GM18511 (cell line): ENCODE measurements at regions not wholly inside any gene's neighbourhood (a gene's known extent, or its start where the extent isn't known, plus 50 kb on each side); places are given as distances from the start of the nearest gene placed in this dataset.
"Not testable (repeated sequence)": the region's sequence is repeated elsewhere in the genome, so short reads cannot be mapped to it uniquely, and the experiment has no call there.

Experiments
- ATAC-seq: cut with Tn5 transposase; IDR thresholded peaks from one replicate; pipeline ENCODE4 v1.9.1; 2021; ENCODE audit warnings: mild to moderate bottlenecking, moderate library complexity; ENCODE audit not compliant: unreplicated experiment

- no peak for ATAC-seq
Measured at GRCh38 chr9:21688108-21689102, 114.0 kb upstream of the MTAP start.

GRCh38 chr9:21689854-21690253 is 112.6 kb upstream of the MTAP start:
- no peak for ATAC-seq

DNA sequence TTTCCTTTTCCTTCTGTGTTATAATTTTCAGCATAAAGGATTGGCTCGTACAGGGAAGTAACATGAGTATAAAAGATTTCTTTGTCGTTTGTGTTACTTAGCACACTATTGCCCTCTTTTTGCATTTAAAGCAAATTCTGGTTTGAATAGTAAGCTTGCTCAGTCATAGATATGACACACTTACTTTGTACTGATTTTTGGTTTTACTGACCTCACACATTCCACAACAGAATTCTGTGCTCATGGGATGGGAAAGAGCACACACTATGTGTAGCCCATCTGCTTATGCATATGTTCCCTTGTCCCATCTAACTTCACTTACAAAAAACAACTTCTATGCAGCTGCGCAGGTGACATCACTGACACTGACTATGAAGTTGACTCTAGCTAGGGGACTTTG is 111.9 kb upstream of the MTAP start:
- ATAC-seq: no peak

DNA sequence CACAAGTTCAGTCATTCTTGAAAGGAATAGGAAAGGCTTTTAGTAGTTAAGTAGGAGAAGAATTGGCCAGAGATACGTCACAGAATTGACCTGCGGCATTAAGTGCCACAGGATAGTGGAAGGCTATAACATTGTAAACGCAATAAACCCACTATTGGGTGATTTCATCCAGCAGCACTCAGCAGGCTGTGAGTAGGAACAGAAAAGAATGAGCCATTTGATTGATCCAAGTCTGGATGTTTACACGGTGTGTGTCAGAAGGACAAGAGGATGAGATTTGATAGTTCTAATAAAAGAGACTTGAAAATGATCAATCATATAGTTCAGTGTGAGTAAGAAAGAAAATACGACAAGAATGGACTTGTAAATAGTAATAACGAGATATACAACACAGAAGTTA is 110.0 kb upstream of the MTAP start:
- ATAC-seq: no peak

- ATAC-seq: no peak
Measured at GRCh38 chr9:21694424-21694823, 108.0 kb upstream of the MTAP start.

GRCh38 chr9:21695443-21695842 is 107.0 kb upstream of the MTAP start:
- no peak for ATAC-seq

DNA sequence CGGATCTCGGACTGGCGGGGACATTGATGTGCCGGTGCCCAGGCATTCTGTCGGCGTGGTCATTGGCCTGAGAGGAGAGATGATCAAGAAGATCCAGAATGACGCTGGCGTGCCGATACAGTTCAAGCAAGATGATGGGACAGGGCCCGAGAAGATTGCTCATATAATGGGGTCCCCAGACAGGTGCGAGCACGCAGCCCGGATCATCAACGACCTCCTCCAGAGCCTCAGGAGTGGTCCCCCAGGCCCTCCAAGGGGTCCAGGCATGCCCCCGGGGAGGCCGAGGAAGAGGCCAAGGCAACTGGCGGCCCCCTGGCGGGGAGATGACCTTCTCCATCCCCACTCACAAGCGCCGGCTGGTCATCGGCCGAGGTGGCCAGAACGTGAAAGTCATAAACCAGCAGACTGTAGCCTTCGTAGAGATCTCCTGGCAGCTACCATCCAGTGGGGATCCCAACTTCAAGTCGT is 106.5 kb upstream of the MTAP start:
- ATAC-seq: no peak

GRCh38 chr9:21696411-21696871 is 106.0 kb upstream of the MTAP start:
- no peak for ATAC-seq

GRCh38 chr9:21708260-21708711 is 94.2 kb upstream of the MTAP start:
- no peak for ATAC-seq

DNA sequence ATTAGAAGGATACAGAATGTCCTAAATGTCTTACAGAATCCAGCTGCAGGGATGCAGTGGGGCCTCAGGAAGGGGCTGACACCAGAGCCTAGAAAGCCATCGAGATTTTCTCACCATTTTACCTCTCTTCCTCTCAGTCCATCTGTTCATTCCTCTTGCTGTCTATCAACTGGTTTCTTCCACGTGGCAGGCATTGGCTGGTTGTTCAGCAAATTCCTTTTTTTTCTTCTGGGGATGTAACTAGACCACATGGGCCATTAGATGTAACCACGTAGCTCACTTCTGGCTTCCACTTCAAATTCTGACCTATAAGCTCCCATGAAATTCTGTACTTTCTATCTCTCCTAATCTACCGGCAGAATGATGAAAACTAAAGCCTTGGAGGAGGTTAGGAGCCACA is 93.6 kb upstream of the MTAP start:
- ATAC-seq: no peak

GRCh38 chr9:21709464-21710058 is 92.9 kb upstream of the MTAP start:
- ATAC-seq: peak; percentile 86

DNA sequence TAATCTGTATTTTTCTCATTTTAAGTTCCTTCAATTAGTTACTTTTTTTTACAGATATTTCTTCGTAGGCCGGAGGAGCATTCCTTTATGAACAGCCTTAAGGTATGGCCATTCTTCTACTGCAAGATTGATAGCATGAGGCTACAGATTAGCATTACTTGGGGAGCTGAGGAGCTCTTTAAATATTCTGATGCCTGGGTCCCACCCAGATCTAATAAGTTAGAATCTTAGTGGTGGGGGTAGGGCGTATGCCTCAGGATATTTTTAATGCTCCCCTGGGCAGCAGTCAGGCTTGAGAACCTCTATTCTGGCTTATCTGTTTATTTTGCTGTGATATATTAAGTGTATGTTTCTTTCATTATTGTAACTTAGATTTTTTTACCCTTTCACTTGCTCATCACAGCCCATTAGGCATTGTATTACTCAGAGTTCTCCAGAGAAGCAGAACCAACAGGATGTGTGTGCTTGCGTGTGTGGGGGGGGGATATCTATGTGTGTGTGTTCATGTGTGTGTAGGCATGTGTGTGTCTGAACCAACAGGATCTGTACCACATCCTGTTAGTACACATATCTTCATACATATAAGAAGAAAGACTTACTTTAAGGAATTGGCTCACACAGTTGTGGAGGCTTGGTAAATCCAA is 91.8 kb upstream of the MTAP start:
- no peak for ATAC-seq

DNA sequence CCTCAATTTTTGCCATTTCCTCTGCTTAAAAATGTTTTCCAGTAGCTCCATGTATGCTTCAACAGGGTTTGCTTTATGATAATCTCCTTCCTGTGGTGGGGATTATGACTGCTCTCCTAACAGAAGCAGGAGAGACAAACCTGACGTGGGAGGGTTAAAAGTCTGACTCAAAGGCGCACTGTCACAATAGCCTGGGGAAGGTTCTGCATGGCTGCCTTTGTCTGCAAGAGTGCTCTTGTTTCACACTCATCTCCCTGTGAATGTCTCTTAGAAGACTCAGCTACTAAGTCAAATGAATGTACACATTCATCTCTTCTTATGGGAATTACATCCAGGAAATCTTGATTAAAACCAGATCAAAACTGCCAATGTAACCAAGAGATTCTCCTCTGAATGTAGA is 90.9 kb upstream of the MTAP start:
- no peak for ATAC-seq

DNA sequence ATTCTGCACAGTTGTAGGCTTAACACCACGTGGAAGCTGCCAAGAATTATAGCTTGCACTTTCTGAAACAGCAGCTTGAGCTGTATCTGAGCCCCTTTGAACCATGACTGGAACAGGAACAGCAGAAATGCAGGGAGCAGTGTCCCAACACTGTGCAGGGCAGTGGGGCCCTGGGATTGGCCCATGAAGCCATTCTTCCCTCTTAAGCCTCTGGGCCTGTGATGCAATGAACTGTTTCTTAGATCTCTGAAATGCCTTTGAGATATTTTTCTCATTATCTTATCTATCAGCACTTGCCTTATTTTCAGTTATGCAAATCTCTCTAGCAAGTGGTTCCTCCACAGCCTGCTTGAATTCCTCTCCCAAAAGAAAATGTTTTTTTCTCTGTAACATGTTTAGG is 87.0 kb upstream of the MTAP start:
- no peak for ATAC-seq

- no peak for ATAC-seq
Measured at GRCh38 chr9:21720758-21721157, 81.7 kb upstream of the MTAP start.

DNA sequence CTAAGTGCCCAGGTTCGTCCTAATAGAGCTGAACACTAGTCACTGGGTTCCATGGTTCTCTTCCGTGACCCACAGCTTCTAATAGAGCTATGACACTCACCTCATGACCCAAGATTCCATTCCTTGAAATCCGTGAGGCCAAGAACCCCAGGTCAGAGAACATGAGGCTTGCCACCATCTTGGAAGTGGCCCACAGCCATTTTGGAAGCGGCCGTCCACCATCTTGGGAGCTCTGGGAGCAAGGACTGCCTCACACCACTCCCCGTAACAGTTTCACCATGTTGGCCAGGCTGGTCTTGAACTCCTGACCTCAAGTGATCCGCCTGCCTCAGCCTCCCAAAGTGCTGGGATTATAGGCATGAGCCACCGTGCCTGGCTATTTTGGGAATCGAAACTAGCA is 75.0 kb upstream of the MTAP start:
- not testable (repeated sequence) for ATAC-seq

DNA sequence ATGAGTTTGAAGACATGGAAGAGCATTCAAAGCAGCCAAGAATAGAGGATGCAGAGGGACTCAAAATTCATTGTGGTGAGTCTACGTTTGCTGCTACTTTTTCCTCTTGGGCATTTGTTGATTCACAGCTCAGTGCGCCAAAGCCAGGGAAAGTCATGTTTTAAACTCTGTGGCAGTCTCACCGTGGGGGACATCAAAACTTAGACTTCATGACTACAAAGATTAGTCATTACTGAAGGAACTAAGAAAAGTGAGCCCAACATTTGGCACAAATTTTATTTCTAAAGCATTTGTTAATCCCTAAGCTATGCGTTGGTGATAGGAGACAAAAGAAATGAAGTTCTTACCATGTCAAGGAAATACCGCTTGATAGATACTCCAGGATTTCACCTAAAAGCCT is 73.7 kb upstream of the MTAP start:
- no peak for ATAC-seq

DNA sequence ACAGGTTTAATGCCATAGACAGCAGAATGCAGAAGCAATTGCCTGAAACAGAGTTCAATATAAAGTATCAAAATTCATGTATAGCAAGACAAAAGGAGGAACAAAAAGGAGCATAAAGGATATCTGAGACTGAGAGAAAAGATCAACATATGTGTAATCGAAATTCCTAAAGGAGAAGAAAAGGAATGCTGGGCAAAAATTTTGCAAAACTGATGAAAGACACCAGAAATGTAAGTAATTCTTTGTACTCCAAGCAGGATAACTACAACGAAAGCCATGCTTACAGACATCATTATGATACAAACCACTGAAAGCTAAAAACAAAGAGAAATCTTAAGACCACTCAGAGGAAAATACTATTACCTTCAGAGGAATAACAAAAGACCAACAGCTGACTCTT is 72.8 kb upstream of the MTAP start:
- ATAC-seq: no peak

DNA sequence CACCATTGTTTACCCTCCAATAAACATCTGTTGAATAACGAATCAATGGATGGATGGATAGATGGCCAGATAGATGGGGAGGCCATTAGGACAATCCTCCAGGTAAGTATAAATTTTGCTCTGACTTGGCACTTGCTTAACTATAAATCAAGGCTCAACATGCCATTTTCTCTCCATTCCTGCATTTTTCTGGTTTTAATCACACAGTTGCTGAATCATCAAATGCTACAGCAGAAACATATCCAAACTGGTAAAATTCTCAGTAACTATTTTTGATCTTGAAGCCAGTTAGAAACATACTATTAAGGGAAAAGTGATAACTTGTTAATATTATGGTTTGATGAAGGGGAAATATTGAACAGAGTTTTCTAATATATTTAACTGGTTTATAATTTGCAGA is 71.5 kb upstream of the MTAP start:
- ATAC-seq: no peak

- no peak for ATAC-seq
Measured at GRCh38 chr9:21741151-21741550, 61.3 kb upstream of the MTAP start.

GRCh38 chr9:21744320-21744719 is 58.1 kb upstream of the MTAP start:
- no peak for ATAC-seq

DNA sequence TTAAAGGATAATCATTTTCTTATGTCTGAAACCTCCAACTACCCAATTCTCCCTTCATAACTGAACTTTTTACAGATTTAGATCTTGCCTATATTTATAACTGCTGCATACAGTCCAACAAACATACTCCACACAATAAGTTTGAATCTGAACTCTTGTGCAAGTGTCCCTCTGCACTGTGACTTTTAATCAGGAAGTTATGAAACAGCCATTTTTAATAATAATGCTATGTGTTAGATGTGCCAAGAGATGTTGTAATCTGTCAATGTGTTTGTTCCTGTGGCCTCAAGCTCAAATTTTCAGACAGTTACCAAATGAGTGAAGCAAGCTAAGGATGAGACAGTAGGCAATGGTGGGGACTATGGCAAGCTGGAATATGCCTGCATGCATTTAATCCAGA is 57.6 kb upstream of the MTAP start:
- no peak for ATAC-seq
